ENCODE measurements at regions not wholly inside any gene's neighbourhood (a gene's known extent, or its start where the extent isn't known, plus 50 kb on each side); places are given as distances from the start of the nearest gene placed in this dataset.

DNA sequence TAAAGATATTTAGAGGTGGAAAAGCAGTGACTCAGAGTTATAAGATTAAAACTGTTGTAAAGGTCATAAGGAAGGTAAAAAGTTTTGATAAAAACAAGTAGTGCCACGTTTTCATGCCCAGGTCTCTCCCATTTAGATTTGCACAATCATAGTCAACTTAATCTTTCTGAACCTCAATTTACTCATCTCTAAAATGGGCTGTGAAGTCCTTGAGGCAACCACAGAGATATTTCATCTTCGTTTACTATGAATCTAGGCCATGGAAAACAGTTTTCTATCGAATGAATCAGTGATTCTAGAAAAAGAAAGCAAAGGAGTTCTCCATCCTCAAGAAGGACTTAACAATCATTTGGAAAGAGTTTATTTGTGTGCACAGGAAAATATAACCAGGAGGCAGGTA is 190.2 kb downstream of the EDN1 start (continued):
- TF ChIP-seq HDAC2 (IDR thresholded peaks at IDR 0.05; ENCODE audit: borderline replicate concordance in 1 of 2, low read depth in 2 of 2, low read length in 2 of 2) (no peak), GABPA (IDR thresholded peaks at IDR 0.05; ENCODE audit: borderline replicate concordance, insufficient read depth, low read length) (no peak), EZH2 (IDR thresholded peaks at IDR 0.05; ENCODE audit: low read depth, low read length, severe bottlenecking) (no peak), CTCF (IDR thresholded peaks at IDR 0.05; ENCODE audit: control extremely low read depth in 1 of 3, insufficient read depth in 1 of 3, low read depth in 1 of 3, low read length in 3 of 3) (no peak), JUND (IDR thresholded peaks at IDR 0.05; ENCODE audit: low read length) (no peak), SP1 (IDR thresholded peaks at IDR 0.05; ENCODE audit: low read depth, low read length) (no peak)
- TF ChIP-seq, protein P1, sequence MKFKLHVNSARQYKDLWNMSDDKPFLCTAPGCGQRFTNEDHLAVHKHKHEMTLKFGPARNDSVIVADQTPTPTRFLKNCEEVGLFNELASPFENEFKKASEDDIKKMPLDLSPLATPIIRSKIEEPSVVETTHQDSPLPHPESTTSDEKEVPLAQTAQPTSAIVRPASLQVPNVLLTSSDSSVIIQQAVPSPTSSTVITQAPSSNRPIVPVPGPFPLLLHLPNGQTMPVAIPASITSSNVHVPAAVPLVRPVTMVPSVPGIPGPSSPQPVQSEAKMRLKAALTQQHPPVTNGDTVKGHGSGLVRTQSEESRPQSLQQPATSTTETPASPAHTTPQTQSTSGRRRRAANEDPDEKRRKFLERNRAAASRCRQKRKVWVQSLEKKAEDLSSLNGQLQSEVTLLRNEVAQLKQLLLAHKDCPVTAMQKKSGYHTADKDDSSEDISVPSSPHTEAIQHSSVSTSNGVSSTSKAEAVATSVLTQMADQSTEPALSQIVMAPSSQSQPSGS (IDR thresholded peaks at IDR 0.05; ENCODE audit: low read length) = no peak

All from H1 (cell line).